ENCODE measurements at regions not wholly inside any gene's neighbourhood (a gene's known extent, or its start where the extent isn't known, plus 50 kb on each side); places are given as distances from the start of the nearest gene placed in this dataset.

GRCh38 chr1:164087906-164088453 is 471.0 kb upstream of the PBX1 start:
- intact Hi-C loops (cut with DNase I), result no loop called here
- H3K36me3 ChIP-seq (ENCODE audit: control insufficient read depth in 2 of 3, insufficient read depth in 3 of 3, low read length in 3 of 3), result no peaks in the 10 kb centered on the region
- FAIRE-seq (no peak), DNase-seq (peak in 1 of 5 donors; percentile 13)
- H3K9me3 ChIP-seq (ENCODE audit: control insufficient read depth in 2 of 3, insufficient read depth in 1 of 3, low read length in 3 of 3), result peaks cover 0 to 3% (median 0%) of the 10 kb centered on the region in 3 donors
- H3K4me1 ChIP-seq (ENCODE audit: control insufficient read depth in 2 of 3, insufficient read depth in 2 of 3, low read depth in 1 of 3, low read length in 3 of 3), result no peaks in the 10 kb centered on the region
- no peak overlapping the region for H3K27ac ChIP-seq (ENCODE audit: low read depth in 2 of 2, low read length in 2 of 2)
- H3K27me3 ChIP-seq (ENCODE audit: control insufficient read depth, insufficient read depth, low read length), result no peaks in the 10 kb centered on the region
- H3K4me3 ChIP-seq (ENCODE audit: low read length in 3 of 3), result no peak overlapping the region
- no peak for TF ChIP-seq CTCF (IDR thresholded peaks at IDR 0.05; ENCODE audit: borderline replicate concordance, extremely low read depth, insufficient read depth)
- H3K9ac ChIP-seq (ENCODE audit: low read length in 3 of 3), result no peak overlapping the region

- H3K4me1 ChIP-seq (ENCODE audit: control insufficient read depth in 2 of 3, insufficient read depth in 2 of 3, low read depth in 1 of 3, low read length in 3 of 3), result no peaks in the 10 kb centered on the region
- intact Hi-C loops (cut with DNase I), result no loop called here
- FAIRE-seq, result no peak
- H3K4me3 ChIP-seq (ENCODE audit: low read length in 3 of 3), result no peak overlapping the region
- no peak overlapping the region for H3K27ac ChIP-seq (ENCODE audit: low read depth in 2 of 2, low read length in 2 of 2)
- peaks cover 0 to 2% (median 0%) of the 10 kb centered on the region in 3 donors for H3K9me3 ChIP-seq (ENCODE audit: control insufficient read depth in 2 of 3, insufficient read depth in 1 of 3, low read length in 3 of 3)
- no peak for DNase-seq
- no peaks in the 10 kb centered on the region for H3K36me3 ChIP-seq (ENCODE audit: control insufficient read depth in 2 of 3, insufficient read depth in 3 of 3, low read length in 3 of 3)
- H3K9ac ChIP-seq (ENCODE audit: low read length in 3 of 3), result no peak overlapping the region
- no peak for TF ChIP-seq CTCF (IDR thresholded peaks at IDR 0.05; ENCODE audit: borderline replicate concordance, extremely low read depth, insufficient read depth)
- no peaks in the 10 kb centered on the region for H3K27me3 ChIP-seq (ENCODE audit: control insufficient read depth, insufficient read depth, low read length)
Observed at GRCh38 chr1:164092603-164093353, 466.2 kb upstream of the PBX1 start.

GRCh38 chr1:164093543-164093942 is 465.4 kb upstream of the PBX1 start:
- FAIRE-seq (no peak), DNase-seq (no peak)
- Histone ChIP-seq H3K4me3 (ENCODE audit: low read length in 3 of 3) (no peak overlapping the region), H3K9me3 (ENCODE audit: control insufficient read depth in 2 of 3, insufficient read depth in 1 of 3, low read length in 3 of 3) (peaks cover 0 to 2% (median 0%) of the 10 kb centered on the region in 3 donors), H3K36me3 (ENCODE audit: control insufficient read depth in 2 of 3, insufficient read depth in 3 of 3, low read length in 3 of 3) (no peaks in the 10 kb centered on the region), H3K4me1 (ENCODE audit: control insufficient read depth in 2 of 3, insufficient read depth in 2 of 3, low read depth in 1 of 3, low read length in 3 of 3) (no peaks in the 10 kb centered on the region), H3K27me3 (ENCODE audit: control insufficient read depth, insufficient read depth, low read length) (no peaks in the 10 kb centered on the region), H3K9ac (ENCODE audit: low read length in 3 of 3) (no peak overlapping the region), H3K27ac (ENCODE audit: low read depth in 2 of 2, low read length in 2 of 2) (no peak overlapping the region)
- no peak for TF ChIP-seq CTCF (IDR thresholded peaks at IDR 0.05; ENCODE audit: borderline replicate concordance, extremely low read depth, insufficient read depth)
- intact Hi-C loops (cut with DNase I), result no loop called here

Measured in kidney (tissue), 13 donors.